HG03342 (cell line): ENCODE measurements at regions not wholly inside any gene's neighbourhood (a gene's known extent, or its start where the extent isn't known, plus 50 kb on each side); places are given as distances from the start of the nearest gene placed in this dataset.

Experiments
- ATAC-seq: cut with Tn5 transposase; IDR thresholded peaks from one replicate; pipeline ENCODE4 v1.9.1; 2021; ENCODE audit warnings: mild to moderate bottlenecking, moderate library complexity; ENCODE audit not compliant: unreplicated experiment

DNA sequence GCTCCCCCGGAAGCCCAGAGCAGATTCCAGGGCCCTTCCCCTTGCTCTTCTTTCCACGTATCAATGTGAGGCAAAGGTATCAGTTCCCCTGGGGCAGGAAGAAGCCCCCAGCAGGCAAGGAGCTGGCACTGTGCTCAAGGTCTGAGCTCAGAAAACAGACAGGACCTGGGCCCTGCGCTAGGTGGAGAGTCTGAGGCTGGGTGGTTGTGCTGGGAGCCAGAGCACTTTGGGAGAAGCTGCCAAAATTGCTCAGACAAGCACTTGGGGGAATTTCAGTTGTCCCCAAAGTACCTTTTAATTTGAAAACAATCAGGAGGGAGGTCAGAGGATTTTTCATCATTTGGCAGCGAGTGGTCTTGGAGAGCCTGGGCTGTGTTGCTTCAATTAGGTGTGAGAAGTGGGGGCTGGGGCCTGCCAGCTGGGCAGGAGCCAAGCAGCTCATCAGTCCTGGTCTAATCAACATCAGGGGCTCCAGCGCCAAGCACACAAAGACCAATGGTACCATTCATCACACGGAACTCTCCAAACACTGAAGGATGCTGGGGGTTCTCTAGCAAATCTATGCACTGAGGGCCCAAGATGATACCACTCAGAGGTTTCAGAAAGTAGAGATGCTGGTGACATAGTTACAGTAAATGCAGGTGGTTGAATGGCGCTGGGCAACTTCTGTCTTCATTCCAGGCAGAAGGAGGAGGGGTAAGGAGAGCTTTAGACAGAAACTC is 176.5 kb downstream of the SNX18 start:
- no peak for ATAC-seq

DNA sequence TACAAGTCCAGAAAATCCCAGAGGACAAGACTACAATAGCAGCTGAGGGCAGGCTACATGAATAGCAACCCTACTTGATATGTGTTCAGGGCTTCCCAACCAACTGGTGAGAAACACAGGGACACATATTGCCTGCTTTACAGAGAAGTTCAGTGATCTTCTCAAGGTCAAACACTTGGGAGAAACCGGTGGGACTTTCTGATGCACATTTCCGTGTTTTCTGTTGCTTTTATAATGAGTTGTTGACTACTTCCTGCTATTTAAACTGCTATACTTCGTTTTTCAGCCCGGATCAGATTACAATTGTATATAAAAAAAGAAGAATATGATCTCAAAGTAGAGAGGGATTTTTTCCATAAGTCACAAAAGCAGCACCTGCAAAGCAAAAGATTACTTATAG is 175.1 kb downstream of the SNX18 start:
- ATAC-seq = no peak

DNA sequence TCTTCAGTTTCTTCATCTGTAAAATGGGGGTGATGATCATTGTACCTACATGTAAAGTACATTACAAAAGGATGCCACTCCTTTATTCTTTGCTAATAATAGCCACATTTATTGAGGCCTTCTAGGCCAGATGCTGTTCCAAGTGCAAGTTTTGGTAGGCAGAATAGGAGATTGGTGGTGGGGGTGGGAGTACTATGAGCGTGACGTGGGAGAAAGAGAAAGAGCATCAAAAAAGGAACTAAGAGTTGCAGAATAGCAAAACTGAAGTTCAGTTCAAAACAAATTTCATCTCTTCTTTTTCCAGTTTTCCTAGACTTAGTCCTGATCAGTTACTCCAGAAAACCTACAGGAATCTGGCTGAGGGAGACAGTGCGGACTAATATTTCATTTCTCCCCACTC is 174.1 kb downstream of the SNX18 start:
- ATAC-seq = no peak

DNA sequence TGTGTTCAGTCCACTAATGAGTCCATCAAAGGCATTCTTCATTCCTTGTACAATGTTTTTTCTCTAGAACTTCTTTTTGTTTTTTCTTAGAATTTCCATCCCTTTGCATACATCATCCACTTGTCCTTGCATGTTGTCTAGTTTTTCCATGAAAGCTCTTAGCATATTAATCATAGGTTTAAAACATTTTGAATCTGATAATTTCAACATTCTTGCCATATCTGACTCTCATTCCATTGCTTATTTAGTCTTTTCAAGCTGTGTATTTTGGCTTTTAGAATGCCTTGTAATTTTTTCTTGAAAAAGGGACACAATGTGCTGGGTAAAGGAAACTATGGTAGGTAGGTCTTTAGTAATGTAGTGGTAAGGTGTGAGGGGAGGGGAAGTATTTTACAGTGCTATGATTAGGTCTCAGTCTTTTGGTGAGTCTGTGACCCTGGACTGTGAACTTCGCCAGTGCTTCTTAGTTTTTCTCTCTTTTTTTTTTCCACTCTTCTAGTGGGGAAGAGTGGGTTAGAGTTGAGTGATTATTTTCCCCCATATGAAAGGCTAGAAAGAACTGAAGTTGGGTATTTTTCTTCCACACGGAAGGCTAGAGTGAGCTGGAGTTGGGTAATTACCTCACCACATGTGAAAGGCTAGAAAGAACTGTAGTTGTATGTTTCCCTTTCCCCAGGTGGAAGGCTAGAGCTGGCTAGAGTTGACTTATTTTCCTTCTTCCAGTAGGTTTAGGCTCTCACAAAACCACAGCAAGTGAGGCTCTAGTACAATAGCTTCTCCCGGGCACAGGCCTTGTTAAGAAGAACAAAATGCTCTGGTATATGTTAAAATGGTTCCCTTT is 172.1 kb downstream of the SNX18 start:
- no peak for ATAC-seq

DNA sequence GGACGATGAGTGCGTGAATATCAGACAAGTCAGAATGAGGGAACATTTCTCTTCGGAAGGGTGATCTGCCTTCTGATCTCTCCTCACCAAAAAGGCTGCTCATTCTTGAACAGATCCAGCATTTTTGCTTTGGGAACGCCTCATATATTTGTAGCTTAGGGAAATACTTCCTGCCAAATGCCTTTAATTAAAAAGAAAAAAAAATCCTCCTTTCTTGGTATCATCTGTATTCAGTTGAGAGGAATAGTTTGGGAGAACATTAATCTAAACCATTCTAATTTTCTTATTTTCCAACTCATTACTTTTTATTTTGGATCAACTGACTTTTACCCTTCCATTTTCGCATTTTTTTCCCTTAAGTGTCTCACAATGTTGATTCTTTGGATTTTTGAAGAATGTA is 163.4 kb downstream of the SNX18 start:
- ATAC-seq = no peak

DNA sequence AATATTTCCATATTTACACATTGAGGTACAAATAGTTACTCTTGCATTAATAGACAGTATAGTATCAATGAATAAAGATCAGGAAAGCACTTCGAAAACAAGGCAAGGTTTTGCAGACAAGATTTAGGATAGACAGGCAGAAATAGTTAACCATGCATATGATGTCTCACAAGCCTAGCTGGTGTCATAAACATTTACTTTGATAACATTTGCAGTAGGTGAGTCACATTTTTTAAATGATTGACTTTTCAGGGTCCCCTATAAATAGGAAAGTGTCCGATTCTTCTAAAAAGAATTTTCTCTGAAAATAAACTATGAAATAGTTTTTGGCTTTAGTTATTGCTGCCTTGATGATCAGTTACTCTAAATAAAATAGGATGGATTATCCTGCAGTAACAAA is 162.1 kb downstream of the SNX18 start:
- no peak for ATAC-seq

DNA sequence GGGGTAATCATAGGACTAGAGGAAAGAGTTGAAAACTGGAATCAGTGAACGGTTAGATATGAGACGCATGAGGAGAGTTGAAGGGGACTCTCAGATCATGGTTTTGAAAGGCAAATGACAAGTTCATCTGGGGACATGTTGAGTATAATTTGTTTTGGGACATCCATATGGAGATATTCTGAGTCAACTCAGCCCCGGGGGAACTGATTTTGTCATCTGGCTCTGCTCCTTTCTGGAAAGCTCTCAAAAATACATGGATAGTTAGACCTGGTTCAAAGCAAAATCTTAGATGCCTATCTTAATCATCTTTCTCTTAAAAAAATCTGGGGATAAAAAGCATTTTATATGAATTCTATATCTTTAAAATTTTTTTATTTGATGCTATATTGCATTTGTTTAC is 161.2 kb downstream of the SNX18 start:
- no peak for ATAC-seq

DNA sequence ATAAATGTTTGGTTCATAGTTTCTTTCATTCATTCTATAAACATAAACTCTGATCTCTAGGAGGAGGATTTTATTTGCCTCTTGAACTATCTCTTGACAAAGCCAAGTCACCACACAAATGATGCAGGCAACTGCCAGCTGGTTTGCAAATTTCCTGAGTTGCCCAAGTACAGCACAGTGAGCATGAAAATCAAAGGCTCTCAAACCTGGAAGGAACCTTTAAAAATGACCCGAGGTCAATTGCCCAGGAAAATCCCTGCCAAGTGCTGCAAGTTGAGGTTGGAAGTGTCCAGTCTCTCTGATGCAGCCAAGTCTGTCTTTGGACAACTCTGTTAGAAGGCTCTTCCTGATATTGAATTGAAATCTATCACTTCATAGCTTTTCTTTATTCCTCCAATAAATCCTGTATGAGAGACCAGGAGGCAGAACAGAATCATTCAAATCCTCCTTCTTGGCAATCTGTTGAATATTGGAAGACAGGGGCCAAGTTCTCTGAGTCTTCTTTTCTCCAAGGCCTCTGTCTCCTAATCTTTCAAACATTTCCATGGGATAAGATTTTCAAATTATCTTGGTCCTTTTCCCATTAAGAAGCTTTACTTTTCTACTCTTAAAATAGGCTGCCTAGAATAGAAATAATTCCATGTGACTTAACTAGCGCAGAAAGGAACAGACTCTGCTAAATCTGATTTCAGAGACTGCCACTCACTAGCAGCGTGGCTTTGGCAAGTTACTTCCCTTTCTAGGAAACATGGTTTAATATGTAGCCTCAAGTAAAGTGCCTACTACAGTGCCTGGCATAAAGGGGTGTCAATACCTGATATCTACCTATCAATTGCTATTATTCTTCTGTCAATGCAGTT is 159.2 kb downstream of the SNX18 start:
- ATAC-seq = no peak

DNA sequence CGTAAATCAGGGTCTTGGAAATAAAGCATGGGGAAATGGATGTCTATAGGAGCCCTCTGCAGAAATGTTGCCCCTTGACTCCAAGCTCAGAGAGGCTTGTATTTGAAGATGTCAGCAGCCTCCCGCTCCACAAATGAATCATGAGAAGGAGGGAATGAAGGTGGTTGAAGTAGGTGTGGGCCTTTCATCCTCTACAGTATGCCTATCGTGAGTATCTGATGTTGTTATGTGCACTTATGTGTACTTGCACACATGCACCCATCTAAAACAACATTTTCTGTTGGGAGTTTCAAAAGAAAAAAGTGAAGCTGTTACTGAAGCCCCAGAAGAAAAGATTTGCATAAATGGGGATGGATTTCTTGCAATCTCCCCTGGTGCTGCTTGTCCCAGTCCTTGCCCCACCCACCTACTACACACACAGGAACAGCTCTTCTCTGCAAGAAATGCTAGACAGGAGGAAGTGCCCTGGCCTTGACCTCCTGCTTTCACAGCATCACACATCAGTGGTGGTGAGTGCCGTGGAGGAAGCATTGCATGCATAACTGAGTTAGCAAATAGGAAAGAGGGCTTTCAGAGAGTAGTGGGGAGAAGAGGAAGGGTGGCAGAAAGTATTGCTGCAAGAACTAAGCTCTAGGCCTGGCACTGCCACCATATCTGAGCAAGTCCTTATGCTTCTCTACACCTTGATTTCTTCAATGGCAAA is 156.1 kb downstream of the SNX18 start:
- peak; percentile 63 for ATAC-seq

DNA sequence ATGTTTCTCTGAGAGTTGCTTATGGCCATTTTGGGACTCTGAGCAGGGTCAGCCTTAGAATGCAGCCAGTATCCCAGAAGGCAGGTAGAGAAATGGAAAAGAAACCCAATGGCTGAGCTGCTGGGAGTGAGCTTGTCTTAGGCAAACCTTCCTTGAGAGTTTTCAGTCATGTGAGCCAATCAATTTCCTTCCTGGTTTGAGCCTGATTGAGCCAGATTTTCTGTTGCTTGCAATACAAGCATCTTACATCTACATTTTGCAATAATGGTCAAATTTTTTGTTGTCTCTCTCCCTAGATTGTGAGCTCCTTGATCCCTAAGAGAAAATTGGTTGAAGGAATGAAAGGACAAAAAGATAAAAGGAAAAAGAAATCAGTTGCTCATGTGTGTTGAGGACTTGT is 155.3 kb downstream of the SNX18 start:
- no peak for ATAC-seq

DNA sequence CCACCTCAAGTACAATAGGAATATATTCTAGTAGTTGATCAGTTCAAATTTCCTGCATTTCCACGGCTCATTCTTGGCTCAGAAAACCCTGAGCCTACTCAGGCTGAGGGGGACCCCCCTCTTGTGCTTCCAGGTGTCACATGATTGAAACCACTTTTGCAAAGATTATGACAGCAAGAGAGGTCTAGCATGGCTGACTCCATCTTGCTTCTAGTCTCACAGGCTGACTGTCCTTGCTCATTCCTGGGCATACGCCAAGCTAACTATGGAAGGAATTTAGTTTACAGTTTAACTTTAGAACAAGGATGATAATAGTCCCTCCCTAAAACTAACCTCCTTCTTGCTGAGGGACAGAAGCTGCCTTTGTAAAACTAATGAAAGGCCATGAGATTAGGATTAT is 154.1 kb downstream of the SNX18 start:
- no peak for ATAC-seq

DNA sequence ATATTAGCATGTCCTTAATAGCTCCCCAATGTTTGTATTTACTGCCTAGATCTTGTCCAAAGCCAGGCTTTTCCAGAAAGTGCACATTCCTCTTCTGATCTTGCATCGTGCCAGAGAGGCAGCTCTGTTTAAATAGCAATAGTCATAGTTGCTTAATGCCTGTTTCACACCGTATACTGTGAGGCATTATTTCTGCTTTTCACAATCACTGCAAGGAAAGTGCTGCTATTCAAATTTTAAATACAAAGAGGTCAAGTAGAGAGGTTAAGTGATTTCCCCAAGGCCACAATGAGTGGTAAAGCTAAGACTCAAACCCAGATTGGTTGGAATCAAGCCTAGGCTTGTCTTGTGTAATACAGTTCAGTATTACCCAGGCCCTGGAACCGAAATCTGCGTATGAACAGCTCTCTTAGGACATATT is 153.6 kb downstream of the SNX18 start:
- ATAC-seq = no peak

DNA sequence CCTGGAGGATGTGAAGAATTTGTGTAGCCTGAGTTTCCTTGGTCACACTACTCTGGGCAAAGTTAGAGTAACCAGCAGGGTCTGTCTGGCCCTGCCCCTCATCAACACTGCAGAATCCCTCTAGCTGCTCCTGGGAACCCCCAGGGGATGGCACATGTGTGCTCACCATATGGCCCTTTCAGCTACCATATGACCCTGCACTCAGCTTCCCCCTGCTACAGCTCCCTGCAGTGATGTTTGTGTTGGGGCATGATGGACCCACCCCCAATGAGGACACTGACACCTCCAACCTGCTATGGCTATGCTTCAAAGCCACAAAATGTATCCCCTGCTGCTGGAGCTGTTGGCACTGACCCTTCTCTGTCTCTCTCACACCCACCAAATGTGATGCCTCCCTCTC is 152.7 kb downstream of the SNX18 start:
- no peak for ATAC-seq

DNA sequence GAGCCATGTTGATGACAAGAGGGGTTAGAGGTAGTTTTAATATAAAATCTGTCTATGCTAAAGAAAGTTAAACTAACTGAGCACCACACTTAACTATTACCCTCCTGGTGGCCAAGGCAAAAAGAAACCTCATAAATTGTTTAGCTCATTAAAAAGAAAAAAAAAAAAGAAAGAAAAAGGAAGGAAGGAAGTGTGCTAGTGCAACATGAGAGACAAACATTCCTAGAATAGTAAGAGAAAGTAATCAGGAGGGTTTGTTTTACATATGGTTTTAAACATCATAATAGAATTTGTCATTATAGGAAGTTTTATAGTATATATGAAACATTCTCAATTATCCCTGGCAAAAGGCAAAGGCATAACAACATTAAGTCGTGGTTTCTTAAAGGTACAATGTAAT is 152.3 kb downstream of the SNX18 start:
- ATAC-seq = no peak

DNA sequence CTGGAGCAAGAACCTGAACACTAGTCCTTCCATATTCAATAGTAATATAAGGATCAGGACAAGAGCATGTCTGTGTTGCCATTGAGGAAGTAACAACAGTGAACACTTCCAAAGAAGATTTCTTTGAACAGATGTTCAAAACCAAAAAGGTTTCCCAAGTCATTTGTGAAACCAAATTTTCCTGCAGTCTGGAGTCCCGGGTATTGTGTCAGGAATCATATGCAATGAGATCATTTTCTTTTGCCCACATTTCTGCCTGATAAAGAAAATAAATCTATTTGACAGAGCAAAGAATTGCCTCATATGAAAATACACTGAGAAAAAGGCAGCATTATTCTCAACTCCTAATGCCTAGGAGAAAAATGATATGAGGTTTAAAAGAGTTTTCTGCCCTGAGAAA is 151.7 kb downstream of the SNX18 start:
- ATAC-seq = no peak

DNA sequence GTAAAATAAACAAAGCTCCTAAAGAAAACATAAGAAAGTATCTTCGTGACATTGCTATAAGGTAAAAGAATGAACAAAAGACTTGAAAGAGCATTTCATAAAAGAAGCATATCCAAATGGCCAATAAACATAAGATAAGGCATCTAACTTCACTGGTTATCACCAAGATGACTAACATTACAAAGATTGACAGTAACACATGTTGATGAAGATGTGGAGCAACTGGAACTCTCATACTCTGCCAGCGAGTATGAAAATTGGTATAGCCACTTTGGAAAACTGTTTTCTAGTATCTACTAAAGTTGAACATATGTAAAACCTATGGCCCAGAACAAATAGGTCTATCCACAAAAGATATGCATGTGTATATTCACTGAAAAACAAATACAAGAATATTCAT is 150.5 kb downstream of the SNX18 start:
- no peak for ATAC-seq

DNA sequence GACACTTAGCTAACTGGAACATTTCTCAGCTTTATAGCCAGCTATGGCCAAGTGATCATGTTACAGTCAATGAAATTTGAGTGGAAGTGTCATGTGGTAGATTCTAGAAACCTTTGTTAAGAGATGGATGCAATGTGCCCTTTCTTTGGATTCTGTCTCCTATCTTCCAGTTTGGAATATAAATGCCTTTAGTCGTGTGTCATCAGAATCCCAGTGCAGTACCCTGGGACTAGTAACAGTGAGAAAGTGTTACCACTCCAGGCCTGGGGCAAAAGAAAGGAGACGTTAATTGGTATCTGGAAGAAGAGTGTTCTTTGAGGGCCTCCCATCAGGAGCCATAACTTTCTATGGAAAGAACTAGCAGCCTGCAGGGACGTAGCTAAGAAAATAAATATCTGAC is 149.6 kb downstream of the SNX18 start:
- ATAC-seq = no peak

DNA sequence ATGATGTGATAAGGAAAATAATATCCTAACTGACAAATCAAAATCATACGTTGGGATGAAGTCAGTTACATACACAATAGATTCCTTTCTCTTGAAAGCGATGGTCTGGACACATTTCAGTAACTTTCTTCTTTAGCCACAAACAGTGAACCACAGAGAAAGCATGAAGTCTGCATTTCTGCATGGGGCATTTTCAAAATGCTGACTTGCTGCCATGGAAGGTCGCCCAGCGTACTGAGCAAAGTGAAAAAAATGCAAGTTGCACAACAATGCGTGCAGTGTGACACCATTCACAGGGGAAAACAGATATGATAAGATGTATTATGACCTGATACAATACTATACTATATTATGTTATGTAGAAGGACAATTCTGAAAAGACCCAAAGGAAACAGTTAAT is 146.3 kb downstream of the SNX18 start:
- no peak for ATAC-seq

DNA sequence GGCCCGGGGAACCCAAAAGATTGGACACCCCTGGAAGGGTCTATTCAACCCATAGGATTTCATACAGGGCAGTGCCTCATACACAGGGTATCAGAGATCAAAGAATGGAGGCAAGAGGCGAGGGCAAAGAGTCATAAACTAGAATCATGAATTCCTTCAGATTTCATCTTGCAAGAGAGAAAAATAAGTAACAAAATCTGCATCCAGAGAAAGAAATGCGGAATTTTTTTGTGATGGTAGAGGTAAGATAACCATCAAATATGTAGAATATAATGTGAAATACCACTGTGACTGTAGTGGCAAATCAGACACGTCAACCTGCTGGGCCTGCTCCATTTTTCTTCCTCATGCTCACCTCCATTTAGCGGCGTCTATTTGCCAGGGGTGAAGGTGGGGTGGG is 143.6 kb downstream of the SNX18 start:
- ATAC-seq = no peak

DNA sequence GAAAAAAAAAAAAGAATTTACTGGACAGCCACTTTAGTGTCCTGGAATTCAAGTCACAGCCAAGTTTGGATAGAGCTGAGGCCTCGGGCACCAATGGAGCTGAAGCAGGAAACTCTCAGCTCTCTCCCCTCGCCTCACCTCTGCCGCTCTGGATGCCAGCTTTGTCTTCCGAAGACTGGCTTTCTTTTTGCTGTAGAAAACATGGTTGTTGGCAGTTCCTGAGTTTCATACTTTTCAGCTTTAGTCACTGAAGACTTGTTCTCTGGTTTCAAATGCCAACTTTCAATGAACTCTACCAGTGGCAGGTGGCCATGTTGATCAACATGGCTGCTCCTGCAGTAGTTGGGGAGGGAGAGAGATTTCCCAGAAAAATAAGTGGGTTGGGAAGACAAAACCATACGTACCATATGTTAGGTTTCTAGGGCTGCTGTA is 142.2 kb downstream of the SNX18 start:
- ATAC-seq = no peak

DNA sequence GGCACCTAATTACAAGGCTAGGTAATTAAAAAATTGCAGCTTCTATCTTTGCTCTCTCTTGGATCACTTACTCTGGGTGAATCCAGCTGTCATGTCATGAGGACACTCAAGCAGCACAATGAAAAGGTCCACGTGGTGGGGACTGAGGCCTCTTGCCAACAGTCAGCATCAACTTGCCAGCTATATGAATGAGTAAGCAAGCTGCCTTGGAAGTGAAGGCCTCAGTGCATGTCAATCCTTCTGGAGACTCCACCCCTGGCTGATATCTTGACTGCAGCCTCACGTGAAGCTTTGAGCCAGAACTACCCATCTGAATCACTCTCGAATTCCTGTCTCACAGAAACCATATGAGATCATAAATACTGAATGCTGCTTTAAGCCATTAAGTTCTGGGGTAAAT is 140.5 kb downstream of the SNX18 start:
- ATAC-seq = no peak
